H9 (cell line): ENCODE measurements at regions not wholly inside any gene's neighbourhood (a gene's known extent, or its start where the extent isn't known, plus 50 kb on each side); places are given as distances from the start of the nearest gene placed in this dataset.

ENCODE experiments used
- DNase-seq: peaks from one replicate; pipeline ENCODE4 v3.0.0-alpha.2; 2017
- H2AFZ ChIP-seq: one replicate; pipeline ENCODE4 v1.6.1; 2013; ENCODE audit warnings: mild to moderate bottlenecking, low read length, control low read depth, moderate library complexity
- H2AK5ac ChIP-seq: 2 replicates; pipeline ENCODE4 v1.6.1; 2013; ENCODE audit warnings: low read length, control low read depth, mixed read lengths; ENCODE audit not compliant: insufficient read length
- H2BK120ac ChIP-seq: one replicate; pipeline ENCODE4 v1.6.1; 2013; ENCODE audit warnings: low read depth, mild to moderate bottlenecking, low read length, control low read depth, inconsistent platforms; ENCODE audit not compliant: poor library complexity, severe bottlenecking
- H2BK12ac ChIP-seq: 2 replicates; pipeline ENCODE4 v1.6.1; 2013; ENCODE audit warnings: low read length, control low read depth, mixed read lengths, low read depth; ENCODE audit not compliant: insufficient read length
- H2BK15ac ChIP-seq: 2 replicates; pipeline ENCODE4 v1.6.1; 2013; ENCODE audit warnings: low read depth, low read length, control low read depth
- H2BK20ac ChIP-seq: one replicate; pipeline ENCODE4 v1.6.1; 2013; ENCODE audit warnings: low read depth, mild to moderate bottlenecking, low read length, control low read depth, inconsistent platforms; ENCODE audit not compliant: poor library complexity, severe bottlenecking
- H2BK5ac ChIP-seq: 2 replicates; pipeline ENCODE4 v1.6.1; 2013; ENCODE audit warnings: low read length, control low read depth, mixed read lengths; ENCODE audit not compliant: insufficient read length
- H3K14ac ChIP-seq: 2 replicates; pipeline ENCODE4 v1.6.1; 2013; ENCODE audit warnings: low read length, control low read depth; ENCODE audit not compliant: insufficient read depth
- H3K18ac ChIP-seq: 2 replicates; pipeline ENCODE4 v1.6.1; 2013; ENCODE audit warnings: low read depth, mild to moderate bottlenecking, mixed read lengths, low read length, control low read depth; ENCODE audit not compliant: insufficient read length
- H3K23ac ChIP-seq: 2 replicates; pipeline ENCODE4 v1.6.1; 2013; ENCODE audit warnings: low read length, control low read depth, mixed read lengths, low read depth; ENCODE audit not compliant: insufficient read length
- H3K23me2 ChIP-seq: 2 replicates; pipeline ENCODE4 v1.6.1; 2013; ENCODE audit warnings: low read depth, mild to moderate bottlenecking, mixed read lengths, low read length, control low read depth; ENCODE audit not compliant: insufficient read length, poor library complexity, severe bottlenecking
- H3K27ac ChIP-seq: 2 replicates; pipeline ENCODE4 v1.5.1; 2013; ENCODE audit warnings: low read length, control low read depth, mixed read lengths, low read depth; ENCODE audit not compliant: insufficient read length
- H3K27me3 ChIP-seq: 2 replicates; pipeline ENCODE4 v1.6.1; 2013; ENCODE audit warnings: low read length, control low read depth, inconsistent platforms; ENCODE audit not compliant: insufficient read depth
- H3K4ac ChIP-seq: 2 replicates; pipeline ENCODE4 v1.6.1; 2013; ENCODE audit warnings: low read depth, mild to moderate bottlenecking, control low read depth, inconsistent platforms, low read length, moderate library complexity
- H3K4me1 ChIP-seq: 2 replicates; pipeline ENCODE4 v1.6.1; 2013; ENCODE audit warnings: low read length, control low read depth, inconsistent platforms; ENCODE audit not compliant: insufficient read depth
- H3K4me2 ChIP-seq: 2 replicates; pipeline ENCODE4 v1.6.1; 2013; ENCODE audit warnings: low read length, control low read depth, mixed read lengths; ENCODE audit not compliant: insufficient read length, insufficient read depth
- H3K56ac ChIP-seq: 2 replicates; pipeline ENCODE4 v1.6.1; 2013; ENCODE audit warnings: low read depth, mild to moderate bottlenecking, mixed read lengths, low read length, control low read depth; ENCODE audit not compliant: insufficient read length
- H3K79me1 ChIP-seq: 2 replicates; pipeline ENCODE4 v1.6.1; 2013; ENCODE audit warnings: low read depth, mild to moderate bottlenecking, moderate library complexity, low read length, control low read depth, inconsistent platforms; ENCODE audit not compliant: insufficient read depth, poor library complexity, severe bottlenecking
- H3K79me2 ChIP-seq: 2 replicates; pipeline ENCODE4 v1.6.1; 2013; ENCODE audit warnings: low read length, control low read depth, inconsistent platforms; ENCODE audit not compliant: insufficient read depth
- H3K9ac ChIP-seq: 2 replicates; pipeline ENCODE4 v1.6.1; 2013; ENCODE audit warnings: low read length, control low read depth, mixed read lengths; ENCODE audit not compliant: insufficient read length; ENCODE audit errors: extremely low read depth
- H3K9me3 ChIP-seq: one replicate; pipeline ENCODE4 v1.6.1; 2013; ENCODE audit warnings: low read depth, low read length, inconsistent platforms; ENCODE audit not compliant: control insufficient read depth
- H3T11ph ChIP-seq: one replicate; pipeline ENCODE4 v1.6.1; 2013; ENCODE audit warnings: mild to moderate bottlenecking, low read length, control low read depth, inconsistent platforms
- H4K20me1 ChIP-seq: one replicate; pipeline ENCODE4 v1.6.1; 2013; ENCODE audit not compliant: control insufficient read depth, insufficient read length, insufficient read depth
- H4K5ac ChIP-seq: 2 replicates; pipeline ENCODE4 v1.6.1; 2013; ENCODE audit warnings: low read depth, mild to moderate bottlenecking, mixed read lengths, low read length, control low read depth; ENCODE audit not compliant: insufficient read length
- H4K8ac ChIP-seq: replicated peaks from 2 replicates; pipeline ENCODE4 v1.6.1; 2013; ENCODE audit warnings: low read length, control low read depth, mixed read lengths, low read depth; ENCODE audit not compliant: insufficient read length
- H4K91ac ChIP-seq: 2 replicates; pipeline ENCODE4 v1.6.1; 2013; ENCODE audit warnings: low read depth, mild to moderate bottlenecking, moderate library complexity, mixed read lengths, low read length, control low read depth; ENCODE audit not compliant: insufficient read length
- H3K27ac Mint-ChIP-seq, 3 experiments: 2 replicates in 2 of 3; 3 replicates in 1 of 3; pipeline ENCODE4 v1.8.0; 2020 to 2021; ENCODE audit warnings: mixed read lengths in 3 of 3, mild to moderate bottlenecking in 1 of 3, moderate library complexity in 1 of 3
- H3K27me3 Mint-ChIP-seq: 2 replicates; pipeline ENCODE4 v1.8.0; 2021; ENCODE audit warnings: low read depth, mild to moderate bottlenecking, moderate library complexity, mixed read lengths
- H3K36me3 Mint-ChIP-seq, 3 experiments: 2 replicates in 2 of 3; 3 replicates in 1 of 3; pipeline ENCODE4 v1.8.0; 2020 to 2021; ENCODE audit warnings: low read depth in 3 of 3, mixed read lengths in 3 of 3; ENCODE audit not compliant: insufficient read depth in 1 of 3
- H3K4me1 Mint-ChIP-seq, 2 experiments: 2 replicates each; pipeline ENCODE4 v1.8.0; 2020; ENCODE audit warnings: mixed read lengths in 2 of 2
- H3K4me3 Mint-ChIP-seq, 2 experiments: 2 replicates in 1 of 2; 3 replicates in 1 of 2; pipeline ENCODE4 v1.8.0; 2020 to 2021; ENCODE audit warnings: mild to moderate bottlenecking in 2 of 2, mixed read lengths in 2 of 2, moderate library complexity in 1 of 2
- H3K9me3 Mint-ChIP-seq, 2 experiments: 2 replicates in 1 of 2; 3 replicates in 1 of 2; pipeline ENCODE4 v1.8.0; 2020; ENCODE audit warnings: mild to moderate bottlenecking in 2 of 2, mixed read lengths in 2 of 2, moderate library complexity in 1 of 2
- WGBS: extraction: QIAGEN DNeasy Blood & Tissue Kit; methylation state at CpG from one replicate; pipeline ENCODE4 v1.1.7; 2013; ENCODE audit warnings: missing lambda C conversion rate, low lambda C conversion rate, mixed read lengths; ENCODE audit not compliant: insufficient read length; ENCODE audit errors: extremely low coverage; 5-methylcytosine and 5-hydroxymethylcytosine counted together
- TF ChIP-seq, protein P1 (sequence below): fragments of 200-600 bp; sonication (generic); conservative IDR thresholded peaks from 3 replicates; pipeline ENCODE4 v1.8.0; 2021; ENCODE audit warnings: antibody characterized with exemption, mild to moderate bottlenecking

DNA sequence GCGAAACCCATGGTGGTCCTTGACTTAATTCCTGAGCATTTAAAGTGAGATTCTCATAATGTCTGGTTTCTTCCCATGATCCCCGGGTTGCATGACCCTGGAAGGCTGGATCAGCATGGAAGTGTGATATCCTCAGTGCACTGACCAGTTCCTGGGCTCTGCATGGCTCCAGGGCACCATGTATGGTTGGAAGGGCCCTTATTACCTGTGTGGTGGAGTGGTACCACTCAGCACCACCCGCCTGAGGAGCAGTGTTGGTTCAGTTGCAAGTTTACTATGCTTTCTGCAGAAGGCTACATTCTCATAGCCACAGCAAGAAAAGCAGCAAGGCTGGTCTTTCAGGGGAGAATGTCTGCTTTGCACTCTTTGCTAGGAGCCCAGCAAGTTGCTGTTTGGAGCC lies 325.7 kb upstream of the MKI67 start:
- no peaks in the 10 kb centered on the region for H3K79me2 ChIP-seq
- no peak overlapping the region for H2BK12ac ChIP-seq
- no peaks in the 10 kb centered on the region for H3K4me1 ChIP-seq
- H3T11ph ChIP-seq = no peak overlapping the region
- no peak for DNase-seq
- no peak overlapping the region for H4K91ac ChIP-seq
- H3K4ac ChIP-seq = no peak overlapping the region
- H2AFZ ChIP-seq = no peak overlapping the region
- no peak overlapping the region for H3K18ac ChIP-seq
- no peaks in the 10 kb centered on the region for H3K9me3 ChIP-seq
- H3K36me3 Mint-ChIP-seq = no peaks in the 10 kb centered on the region
- H3K4me1 Mint-ChIP-seq = no peaks in the 10 kb centered on the region; a peak in 1 of 4 replicates
- H4K20me1 ChIP-seq = no peaks in the 10 kb centered on the region
- no peak overlapping the region for H2BK120ac ChIP-seq
- no peaks in the 10 kb centered on the region; the same call in 1 of the 2 replicates for H3K27me3 Mint-ChIP-seq
- H4K8ac ChIP-seq = no peak overlapping the region
- H3K9me3 Mint-ChIP-seq = peaks cover 0 to 2% of the 10 kb centered on the region in 2 experiments; a peak in 1 of 5 replicates
- no peak overlapping the region for H3K4me2 ChIP-seq
- no peak overlapping the region for H3K14ac ChIP-seq
- H3K27ac ChIP-seq = no peak overlapping the region
- TF ChIP-seq, protein P1, sequence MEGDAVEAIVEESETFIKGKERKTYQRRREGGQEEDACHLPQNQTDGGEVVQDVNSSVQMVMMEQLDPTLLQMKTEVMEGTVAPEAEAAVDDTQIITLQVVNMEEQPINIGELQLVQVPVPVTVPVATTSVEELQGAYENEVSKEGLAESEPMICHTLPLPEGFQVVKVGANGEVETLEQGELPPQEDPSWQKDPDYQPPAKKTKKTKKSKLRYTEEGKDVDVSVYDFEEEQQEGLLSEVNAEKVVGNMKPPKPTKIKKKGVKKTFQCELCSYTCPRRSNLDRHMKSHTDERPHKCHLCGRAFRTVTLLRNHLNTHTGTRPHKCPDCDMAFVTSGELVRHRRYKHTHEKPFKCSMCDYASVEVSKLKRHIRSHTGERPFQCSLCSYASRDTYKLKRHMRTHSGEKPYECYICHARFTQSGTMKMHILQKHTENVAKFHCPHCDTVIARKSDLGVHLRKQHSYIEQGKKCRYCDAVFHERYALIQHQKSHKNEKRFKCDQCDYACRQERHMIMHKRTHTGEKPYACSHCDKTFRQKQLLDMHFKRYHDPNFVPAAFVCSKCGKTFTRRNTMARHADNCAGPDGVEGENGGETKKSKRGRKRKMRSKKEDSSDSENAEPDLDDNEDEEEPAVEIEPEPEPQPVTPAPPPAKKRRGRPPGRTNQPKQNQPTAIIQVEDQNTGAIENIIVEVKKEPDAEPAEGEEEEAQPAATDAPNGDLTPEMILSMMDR = no peak
- WGBS = no CpG with 5 or more reads among the region's 3 CpGs
- H3K79me1 ChIP-seq = no peaks in the 10 kb centered on the region
- H3K27ac Mint-ChIP-seq = no peak overlapping the region
- no peak overlapping the region for H3K4me3 Mint-ChIP-seq
- no peak overlapping the region for H3K56ac ChIP-seq
- H3K23ac ChIP-seq = no peak overlapping the region
- H3K9ac ChIP-seq = no peak overlapping the region
- no peak overlapping the region for H2AK5ac ChIP-seq
- H2BK20ac ChIP-seq = no peak overlapping the region
- H2BK15ac ChIP-seq = no peak overlapping the region
- no peak overlapping the region for H2BK5ac ChIP-seq
- H4K5ac ChIP-seq = no peak overlapping the region
- no peaks in the 10 kb centered on the region for H3K23me2 ChIP-seq
- H3K27me3 ChIP-seq = no peaks in the 10 kb centered on the region
